Islet precursor cell (in vitro differentiated cells): ENCODE measurements at regions not wholly inside any gene's neighbourhood (a gene's known extent, or its start where the extent isn't known, plus 50 kb on each side); places are given as distances from the start of the nearest gene placed in this dataset.
A peak's percentile ranks its signal among the peaks of the same experiment; 100 is the strongest.
"Not testable (repeated sequence)": the region's sequence is repeated elsewhere in the genome, so short reads cannot be mapped to it uniquely, and the experiment has no call there.

ENCODE experiments used
- DNase-seq: peaks from one replicate; pipeline ENCODE4 v3.0.0-alpha.2; 2018

DNA sequence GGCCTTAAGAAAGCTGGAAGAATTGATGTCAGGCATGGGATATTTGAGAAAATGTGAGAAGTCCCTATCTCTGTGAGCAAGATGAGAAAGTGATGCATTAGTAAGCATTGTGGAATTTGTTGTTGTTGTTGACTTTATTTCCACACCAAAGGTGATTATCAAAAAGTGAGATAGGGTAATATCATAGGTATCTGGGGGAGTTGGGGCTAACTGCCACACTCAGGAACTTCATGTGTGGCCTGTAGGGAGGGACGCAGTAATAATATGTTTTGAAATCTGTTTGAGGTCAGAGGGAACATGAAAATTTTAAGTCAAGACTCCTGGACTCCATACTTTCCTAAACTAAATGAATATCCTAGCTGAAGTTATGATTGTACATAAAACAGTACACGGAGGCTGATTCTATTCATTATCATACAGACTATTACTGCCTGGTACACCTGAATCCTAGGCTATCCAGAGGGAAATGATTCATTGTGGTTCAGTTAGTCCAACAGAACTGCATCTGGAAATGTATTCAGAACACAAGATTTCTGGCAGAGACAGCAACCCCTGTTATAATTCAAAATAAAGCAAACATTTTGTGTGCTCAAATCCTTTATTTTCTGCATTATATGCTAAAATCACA, 304.8 kb downstream of the CPS1 start:
- DNase-seq = no peak

DNA sequence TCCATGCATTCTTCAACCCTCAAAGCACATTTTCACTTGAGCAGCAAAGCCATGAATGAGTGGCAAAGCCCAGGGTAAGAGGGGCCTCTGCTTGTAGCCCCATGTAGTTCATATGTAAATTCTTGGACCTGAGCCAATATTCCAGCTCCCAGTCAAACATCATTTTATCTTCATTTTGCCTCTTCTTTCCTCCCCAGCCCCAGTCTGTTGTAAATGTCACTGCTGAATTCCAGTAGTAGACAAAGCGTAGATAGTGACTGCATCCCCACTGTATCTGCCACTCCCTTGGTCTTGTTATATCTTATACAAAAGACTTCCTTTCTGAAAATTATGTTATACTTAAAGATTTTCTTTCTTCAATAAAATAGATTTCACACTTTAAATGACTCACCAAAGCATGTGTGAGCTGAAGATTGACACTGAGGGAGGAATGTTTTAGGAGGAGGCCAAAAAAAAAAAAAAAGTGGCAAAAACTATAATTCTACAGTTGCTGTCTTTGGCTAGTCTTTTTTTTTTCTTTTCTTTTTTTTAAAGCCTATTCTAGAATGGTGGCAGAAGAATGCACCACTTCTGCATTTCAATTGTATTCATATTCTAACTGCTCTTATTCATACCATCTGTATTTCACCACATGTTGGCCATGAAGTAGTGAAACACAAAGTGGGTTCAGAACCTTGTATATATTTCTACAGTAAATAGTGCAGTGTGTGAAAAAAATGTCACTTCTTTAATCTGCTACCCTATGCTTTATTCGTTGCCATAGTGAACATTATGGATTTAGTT, 306.1 kb downstream of the CPS1 start:
- DNase-seq = no peak

DNA sequence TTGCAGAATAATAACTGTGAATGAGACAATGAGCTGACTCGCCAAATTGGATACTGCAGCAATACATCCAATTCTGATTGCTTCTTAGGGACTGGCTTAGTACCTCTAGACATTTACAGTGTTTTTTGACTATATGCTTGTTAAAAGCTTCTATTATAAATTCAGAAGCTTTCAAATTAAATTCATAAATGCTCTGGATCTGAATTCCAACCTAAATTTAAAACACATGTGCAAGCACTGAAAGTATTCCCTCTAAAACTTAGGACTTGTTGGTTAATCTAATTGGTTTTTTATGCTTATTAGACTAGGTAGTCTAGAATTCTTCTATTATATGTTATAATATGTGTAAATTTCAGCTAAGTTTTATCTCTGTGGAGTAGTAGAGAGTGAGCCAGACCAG, 306.9 kb downstream of the CPS1 start:
- DNase-seq = no peak

DNA sequence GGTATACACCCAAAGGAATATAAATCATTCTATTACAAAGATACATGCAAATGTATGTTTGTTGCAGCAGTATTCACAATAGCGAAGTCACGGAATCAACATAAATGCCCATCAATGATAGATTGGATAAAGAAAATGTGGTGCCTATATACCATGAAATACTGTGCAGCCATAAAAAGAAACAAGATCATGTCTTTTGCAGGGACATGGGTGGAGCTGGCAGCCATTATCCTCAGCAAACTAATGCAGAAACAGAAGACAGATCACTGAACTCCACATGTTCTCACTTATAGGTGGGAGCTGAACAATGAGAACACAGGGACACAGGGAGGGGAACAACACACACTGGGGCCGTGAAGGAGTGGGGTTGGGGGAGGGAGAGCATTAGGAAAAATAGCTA, 315.2 kb downstream of the CPS1 start:
- not testable (repeated sequence) for DNase-seq

DNA sequence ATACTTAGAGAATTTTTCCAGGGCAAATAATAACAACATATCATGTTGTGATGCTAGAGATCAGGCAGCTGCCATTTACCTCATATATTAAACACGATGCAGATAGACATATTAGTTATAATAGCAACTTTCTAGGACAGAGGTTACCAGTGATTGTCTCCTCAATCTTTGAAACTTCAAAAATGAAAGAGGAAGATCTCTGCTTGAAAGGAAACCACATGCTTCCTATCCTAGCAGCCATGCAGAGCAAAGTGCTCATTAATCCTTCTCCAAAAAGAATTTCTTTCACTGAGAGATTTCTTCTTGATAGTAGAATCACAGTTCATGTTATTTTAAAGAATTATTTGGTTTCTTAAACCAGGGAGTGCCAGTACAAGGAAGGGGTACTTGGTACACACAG, 317.2 kb downstream of the CPS1 start:
- DNase-seq = no peak

DNA sequence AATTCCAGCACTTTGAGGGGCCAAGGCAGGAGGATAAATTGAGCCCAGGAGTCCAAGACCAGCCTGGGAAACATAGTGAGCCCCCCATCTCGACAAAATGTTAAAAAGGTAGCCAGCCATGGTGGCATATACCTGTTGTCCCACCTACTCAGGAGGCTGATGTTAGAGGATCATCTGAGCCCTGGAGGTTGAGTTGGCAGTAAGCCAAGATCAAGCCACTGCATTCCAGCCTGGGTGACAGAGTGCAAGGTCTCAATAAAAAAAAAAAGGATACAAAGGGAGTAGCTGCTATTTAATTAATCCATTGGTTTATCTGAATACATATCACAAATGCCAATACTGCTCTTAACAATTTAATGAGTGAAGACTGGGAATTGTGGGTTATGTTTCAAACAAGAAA, 327.8 kb downstream of the CPS1 start:
- DNase-seq = no peak

DNA sequence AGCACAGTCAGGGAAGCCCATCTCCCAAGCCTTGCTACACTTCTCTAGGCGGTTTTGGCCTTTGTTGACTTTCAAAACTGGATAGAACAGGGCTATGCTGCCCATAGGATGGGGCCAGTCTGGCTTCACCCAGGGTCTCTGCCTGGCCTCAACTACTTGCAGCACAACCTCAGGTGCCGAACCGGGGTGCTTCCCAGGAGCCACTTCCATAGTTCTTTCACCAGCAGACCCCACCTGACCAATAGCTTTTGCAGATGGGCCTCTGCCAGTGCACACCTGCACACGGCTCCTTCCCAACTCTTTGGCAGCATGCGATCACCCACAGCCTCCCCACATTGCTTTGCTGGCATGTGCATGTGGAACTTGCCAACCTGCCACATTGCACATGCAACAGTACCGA, 331.6 kb downstream of the CPS1 start:
- no peak for DNase-seq

DNA sequence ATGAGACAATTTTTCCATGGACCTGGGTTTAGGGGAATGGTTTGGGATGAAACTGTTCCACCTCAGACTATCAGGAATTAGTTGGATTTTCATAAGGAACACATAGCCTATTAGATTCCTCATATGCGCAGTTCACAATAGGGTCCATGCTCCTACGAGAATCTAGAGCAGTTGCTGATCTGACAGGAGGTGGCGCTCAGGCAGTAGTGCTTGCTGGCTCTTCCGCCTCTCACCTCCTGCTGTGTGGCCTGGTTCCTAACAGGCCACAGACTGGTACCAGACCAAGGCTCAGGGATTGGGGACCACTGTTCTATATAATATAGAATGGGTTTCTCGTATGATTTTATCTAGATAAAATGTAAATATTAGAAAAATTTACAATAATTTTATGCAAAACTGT, 338.7 kb downstream of the CPS1 start:
- peak; percentile 64 for DNase-seq

DNA sequence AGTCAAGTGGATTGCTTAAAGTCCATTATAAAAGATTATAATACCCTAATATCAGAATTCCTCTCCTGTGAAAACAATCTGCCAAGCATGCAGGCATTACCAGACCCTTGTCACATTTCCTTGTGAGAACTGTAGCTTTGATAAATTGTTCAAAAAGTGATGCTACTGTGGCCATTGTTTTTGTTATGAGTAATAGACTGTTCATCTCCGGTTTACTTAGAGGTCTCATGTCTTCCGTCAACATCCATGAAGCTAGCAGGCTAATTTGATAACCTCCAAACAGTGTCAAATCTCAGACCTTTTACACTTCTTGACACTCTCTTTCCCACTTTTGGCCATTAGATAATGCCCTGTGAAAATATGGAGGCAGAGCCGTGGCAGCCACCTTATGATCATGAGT, 342.7 kb downstream of the CPS1 start:
- no peak for DNase-seq

DNA sequence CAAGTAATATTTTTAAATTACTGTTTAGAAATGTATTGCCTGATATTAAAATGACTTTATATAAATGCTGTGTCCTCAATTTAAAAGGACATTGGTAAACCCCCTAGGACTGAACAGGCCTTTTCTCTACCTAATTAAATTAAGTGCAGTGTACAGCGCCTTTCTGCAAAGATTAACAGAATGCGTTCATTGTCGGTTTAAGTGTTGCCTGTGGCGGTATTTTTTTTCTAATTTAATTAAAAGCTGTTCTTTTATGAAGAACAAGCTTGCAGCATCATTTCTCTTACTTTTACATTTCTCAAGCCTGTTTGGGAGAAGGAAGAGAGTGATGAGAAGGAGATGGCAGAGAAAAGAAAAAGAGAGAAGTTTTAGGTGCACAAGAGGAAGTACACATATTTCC, 344.9 kb downstream of the CPS1 start:
- DNase-seq = no peak

DNA sequence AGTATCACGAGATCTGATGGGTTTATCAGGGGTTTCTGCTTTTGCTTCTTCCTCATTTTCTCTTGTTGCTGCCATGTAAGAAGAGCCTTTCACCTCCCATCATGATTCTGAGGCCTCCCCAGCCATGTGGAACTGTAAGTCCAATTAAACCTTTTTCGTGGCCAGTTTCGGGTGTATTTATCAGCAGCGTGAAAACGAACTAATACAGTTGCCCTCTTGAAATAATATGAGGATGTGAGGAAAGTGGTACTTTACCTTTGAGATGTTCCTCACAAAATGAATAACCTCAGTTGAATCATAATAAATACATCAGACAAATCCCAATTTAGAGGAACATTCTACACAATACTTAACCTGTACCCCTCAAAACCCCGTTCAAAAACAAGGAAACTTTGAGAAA, 356.4 kb downstream of the CPS1 start:
- DNase-seq = no peak

DNA sequence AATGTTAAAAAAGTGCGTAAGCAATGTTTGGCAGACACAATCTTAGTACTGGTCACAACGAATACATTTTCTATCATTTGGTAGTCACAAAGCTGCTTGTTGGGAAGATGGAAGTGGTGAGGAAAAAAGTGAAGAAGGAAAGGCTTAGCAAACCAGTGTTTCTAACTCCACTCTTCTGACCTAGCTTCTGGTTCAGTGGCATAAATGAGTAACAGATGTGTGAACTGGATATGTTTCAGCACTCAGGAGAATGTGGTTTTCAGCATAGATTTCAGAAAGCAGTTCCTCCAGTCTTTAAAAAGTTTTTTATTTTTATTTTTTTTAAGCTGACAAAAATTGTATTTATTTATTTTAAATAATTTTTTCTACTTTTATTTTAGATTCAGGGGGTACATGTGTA, 357.1 kb downstream of the CPS1 start:
- no peak for DNase-seq

DNA sequence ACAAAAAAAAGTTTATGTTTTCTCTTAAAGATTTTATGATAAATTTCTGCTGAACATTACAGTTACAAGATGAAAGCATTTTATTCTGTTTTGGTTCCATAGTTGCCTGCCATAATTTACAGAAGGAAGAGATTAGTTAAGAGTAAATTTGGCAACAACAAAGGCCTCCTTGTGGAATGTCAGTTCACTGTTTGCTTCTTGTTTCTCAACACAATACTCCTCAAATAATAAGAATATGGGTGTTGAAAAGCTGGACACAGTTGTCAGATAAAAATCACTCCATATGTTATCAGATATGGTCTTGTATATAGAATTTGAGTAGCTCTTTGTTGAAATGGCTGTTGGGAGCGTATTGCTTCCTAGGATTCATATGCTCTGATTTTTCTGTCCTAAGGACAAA, 359.5 kb downstream of the CPS1 start:
- no peak for DNase-seq

DNA sequence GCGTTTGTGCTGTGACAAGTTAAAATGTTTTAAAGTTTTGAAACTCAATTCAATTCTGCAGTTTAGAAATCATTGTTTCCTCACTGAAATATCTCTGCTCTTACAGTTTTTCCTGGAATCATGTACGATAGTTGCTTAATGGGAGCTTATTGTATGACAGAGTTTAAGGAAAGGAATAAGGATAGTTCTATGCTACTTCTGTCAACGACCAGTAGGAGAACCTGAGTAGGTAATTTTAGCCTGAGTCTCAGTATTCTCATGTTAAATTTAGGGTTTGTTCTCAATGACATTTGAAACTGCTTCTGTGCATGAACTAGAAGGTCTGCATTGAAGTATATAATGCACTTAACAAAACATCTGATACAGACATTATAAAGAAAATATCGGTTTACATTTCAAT, 361.1 kb downstream of the CPS1 start:
- no peak for DNase-seq

DNA sequence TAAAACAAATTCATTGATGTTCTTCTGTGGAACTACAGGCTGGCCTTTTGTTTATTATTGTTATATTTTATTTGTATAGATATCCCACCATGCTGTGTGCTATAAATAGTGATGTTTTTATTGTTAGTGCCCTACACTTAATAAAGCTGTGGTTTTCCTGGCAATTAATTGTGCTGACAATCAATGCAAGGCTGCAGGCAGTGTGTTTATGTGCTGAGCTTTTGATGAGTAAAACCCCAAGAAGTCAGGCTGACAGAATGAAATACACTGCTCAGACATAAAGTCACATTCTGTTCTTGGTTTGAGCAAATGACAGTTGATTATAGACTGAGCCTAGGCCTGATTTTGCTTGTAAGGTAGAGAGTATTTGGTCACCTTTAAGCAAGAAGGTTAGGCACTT, 362.7 kb downstream of the CPS1 start:
- DNase-seq = no peak

DNA sequence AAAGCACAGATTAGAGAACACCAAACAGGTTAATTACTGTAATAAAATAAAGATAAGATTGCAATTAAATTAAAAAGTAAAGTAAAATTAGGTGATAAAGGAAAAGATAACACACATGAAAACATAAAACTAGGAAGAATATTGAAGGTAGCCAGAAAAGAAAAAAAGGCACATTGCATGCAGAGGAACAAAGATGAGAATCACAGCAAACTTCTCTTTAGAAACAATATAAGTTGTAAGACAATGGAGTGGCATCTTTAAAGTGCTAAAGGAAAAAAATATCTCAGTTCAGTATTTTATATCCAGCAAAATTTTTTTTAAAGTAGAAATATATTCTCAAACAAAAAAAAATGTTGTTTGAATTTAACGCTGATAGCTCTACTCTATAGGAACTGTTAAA, 366.0 kb downstream of the CPS1 start:
- DNase-seq = no peak

DNA sequence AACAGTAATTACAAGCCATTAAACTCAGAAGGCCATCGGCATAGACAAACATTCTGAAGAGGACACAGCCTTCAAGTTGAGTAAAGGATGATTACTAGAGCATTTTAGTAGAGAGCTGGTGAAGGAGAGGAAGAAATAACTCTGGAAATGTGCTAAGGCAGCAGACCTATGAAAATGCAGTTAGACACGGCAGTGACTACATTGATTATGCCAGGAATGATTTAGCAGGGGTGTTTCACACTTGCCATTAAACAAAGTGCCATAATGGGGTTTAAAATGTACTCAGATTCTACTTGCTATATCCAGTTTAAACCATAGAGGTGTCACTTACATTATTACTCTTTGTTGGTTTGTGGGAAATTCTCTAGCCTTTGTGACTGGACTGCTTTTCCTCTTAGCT, 372.3 kb downstream of the CPS1 start:
- no peak for DNase-seq

DNA sequence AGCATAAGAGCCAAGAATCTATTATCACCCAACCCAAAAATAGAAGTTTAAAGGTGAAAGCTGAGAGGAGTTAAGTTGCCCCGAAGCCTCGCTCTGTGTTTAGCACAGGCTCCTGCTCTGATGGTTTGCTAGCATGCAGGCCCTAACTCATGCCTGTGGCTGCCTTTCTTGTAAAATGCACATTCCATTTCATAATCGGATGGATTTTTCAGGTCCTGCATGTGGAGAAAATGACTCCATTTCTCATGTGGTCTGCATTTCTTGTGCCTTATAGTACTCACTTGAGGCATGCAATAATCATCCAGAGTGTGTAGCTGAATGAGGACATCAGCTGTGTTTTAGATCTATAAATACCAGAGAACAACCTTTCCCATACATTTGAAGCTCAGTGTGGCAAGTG, 381.8 kb downstream of the CPS1 start:
- DNase-seq = no peak

DNA sequence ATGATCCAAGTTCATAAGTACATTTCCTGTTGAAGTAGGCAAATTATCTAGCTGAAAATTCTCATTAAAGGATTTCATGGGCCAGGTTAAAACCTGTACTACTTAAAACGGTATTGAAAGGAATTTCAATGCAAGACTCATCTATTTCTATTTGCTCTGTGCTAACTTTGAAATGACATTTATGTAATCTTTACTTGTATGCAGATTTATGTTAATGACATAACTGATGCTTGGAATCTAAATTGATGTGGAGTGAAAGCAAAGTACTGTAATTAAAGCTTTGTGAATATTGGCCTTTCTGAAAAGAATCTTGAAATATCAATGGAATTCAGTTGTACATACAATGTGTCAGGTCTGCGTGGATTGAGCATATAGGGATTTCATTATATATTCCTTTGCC, 390.0 kb downstream of the CPS1 start:
- DNase-seq = no peak

DNA sequence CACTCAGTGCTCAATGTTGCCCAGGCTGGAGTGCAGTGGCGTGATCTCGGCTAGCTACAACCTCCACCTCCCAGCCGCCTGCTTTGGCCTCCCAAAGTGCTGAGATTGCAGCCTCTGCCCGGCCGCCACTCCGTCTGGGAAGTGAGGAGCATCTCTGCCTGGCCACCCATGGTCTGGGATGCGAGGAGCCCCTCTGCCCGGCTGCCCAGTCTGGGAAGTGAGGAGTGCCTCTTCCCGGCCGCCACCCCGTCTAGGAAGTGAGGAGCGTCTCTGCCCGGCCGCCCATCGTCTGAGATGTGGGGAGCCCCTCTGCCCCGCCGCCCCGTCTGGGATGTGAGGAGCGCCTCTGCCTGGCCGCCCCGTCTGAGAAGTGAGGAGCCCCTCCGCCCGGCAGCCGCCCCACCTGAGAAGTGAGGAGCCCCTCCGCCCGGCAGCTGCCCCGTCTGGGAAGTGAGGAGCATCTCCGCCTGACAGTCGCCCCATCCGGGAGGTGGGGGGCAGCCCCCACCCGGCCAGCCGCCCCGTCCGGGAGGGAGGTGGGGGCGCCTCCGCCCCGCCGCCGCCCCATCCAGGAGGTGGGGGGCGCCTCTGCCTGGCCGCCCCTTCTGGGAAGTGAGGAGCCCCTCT, 394.1 kb downstream of the CPS1 start:
- DNase-seq = not testable (repeated sequence)

DNA sequence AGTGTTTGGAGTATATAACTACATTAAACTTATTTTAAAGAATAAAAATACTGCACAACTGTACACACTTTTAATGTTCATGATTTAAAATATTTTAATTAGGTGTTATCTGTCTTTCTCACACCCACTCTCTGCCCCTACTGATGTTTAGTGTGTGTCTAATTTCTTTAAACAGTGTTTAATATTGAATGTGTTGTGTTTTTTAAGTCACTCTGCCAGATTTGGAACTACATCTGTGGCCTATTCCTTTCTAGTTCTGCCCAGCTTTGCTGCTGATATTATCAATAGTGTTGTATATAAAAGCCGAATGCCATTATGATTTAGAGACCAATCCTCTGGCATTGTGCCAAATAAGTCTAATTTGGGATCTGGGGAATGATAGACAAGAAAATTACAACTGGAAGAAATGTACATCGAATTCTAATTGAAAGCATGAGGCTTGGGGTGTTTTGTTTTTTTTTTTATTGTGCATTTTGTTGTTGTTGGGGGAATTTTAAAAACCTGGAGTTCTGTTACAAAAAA, 398.0 kb downstream of the CPS1 start:
- DNase-seq = no peak

DNA sequence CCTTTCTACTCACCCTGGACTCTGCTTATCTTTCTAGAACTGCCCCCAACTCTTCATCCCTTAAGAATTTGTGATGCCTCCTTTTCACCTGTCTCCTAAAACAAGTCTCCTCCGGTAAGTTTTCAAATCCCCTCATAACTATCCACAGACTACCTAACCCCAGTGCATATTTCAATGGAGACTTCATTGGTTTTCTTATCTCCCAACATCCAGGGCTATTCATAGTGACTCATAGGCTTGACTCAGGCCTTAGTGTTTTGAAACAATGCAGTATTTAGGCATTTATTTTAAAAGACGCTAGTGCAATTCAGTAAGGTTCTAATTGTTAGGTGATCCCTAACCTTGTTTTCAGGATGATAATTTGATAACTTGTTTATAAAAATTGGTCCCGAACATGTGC, 399.2 kb downstream of the CPS1 start:
- no peak for DNase-seq

DNA sequence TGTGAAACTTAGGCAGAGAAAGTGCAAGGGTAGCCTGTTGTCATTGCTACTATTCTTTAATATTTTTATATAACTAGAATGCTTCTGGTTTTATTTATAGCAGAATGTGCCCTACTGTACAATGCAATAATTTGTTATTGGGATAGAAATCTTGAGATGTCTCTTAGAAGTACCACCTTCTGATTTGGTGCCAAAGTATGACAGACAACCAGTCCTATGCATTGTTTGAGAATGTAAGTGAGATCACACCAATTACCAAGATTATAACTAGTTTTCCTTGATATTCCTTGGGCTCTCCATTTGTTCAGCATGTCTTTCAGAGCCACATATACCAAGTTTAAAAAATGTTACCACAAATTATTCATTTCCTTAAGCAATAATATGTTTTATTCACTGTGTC, 399.7 kb downstream of the CPS1 start:
- no peak for DNase-seq

DNA sequence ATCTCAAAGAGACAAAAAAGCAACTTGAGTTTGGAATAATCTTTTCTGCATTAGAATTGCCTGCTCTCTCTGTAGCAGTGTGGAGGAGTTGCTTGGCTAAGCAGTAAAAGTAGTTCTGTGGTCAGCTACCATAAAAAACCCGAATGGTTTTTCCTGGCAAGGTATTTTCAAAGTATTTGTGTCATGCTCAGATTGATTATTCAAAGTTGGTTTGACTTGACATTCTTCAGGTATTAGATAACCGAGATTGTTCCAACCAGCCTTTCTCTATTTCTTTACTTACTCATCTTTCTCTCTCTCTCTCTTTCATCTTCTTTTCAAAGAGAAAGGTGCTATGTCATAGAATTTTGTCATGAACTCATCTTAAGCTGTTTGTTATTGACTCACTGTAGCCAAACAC, 404.9 kb downstream of the CPS1 start:
- no peak for DNase-seq
